HCT116 (cell line): ENCODE measurements at regions not wholly inside any gene's neighbourhood (a gene's known extent, or its start where the extent isn't known, plus 50 kb on each side); places are given as distances from the start of the nearest gene placed in this dataset.

Experiments
- ATF3 ChIP-seq: IDR thresholded peaks from 2 replicates; pipeline ENCODE4 v1.6.1; 2012
- CEBPB ChIP-seq: IDR thresholded peaks from 2 replicates; pipeline ENCODE4 v1.6.1; 2012; ENCODE audit warnings: low read depth
- CTCF ChIP-seq, 3 experiments: fragments of 200-600 bp in 1 of 3; sonication (generic) in 1 of 3; IDR thresholded peaks in 2 of 3; conservative IDR thresholded peaks in 1 of 3; 2 replicates each; pipeline ENCODE4 v1.5.1; 2012 to 2017; ENCODE audit warnings: low read depth in 2 of 3, low read length in 2 of 3, antibody characterized with exemption in 1 of 3, borderline replicate concordance in 1 of 3, control low read depth in 1 of 3, mild to moderate bottlenecking in 1 of 3, mixed read lengths in 1 of 3, mixed run types in 1 of 3, moderate library complexity in 1 of 3; ENCODE audit not compliant: insufficient read depth in 1 of 3
- EGR1 ChIP-seq: IDR thresholded peaks from 2 replicates; pipeline ENCODE4 v1.6.1; 2012; ENCODE audit warnings: low read depth
- EZH2 ChIP-seq: fragments of 200-600 bp; sonication (generic); IDR thresholded peaks from 2 replicates; pipeline ENCODE4 v1.6.1; 2017; ENCODE audit warnings: antibody characterized with exemption, mixed run types
- POLR2A ChIP-seq: IDR thresholded peaks from 2 replicates; pipeline ENCODE4 v1.7.0; 2011; ENCODE audit warnings: borderline replicate concordance; ENCODE audit not compliant: insufficient read depth, insufficient read length; ENCODE audit errors: extremely low read depth
- POLR2AphosphoS5 ChIP-seq: IDR thresholded peaks from 2 replicates; pipeline ENCODE4 v1.6.1; 2011; ENCODE audit warnings: mild to moderate bottlenecking, low read depth, low read length, moderate library complexity
- RAD21 ChIP-seq: IDR thresholded peaks from 2 replicates; pipeline ENCODE4 v1.6.1; 2012; ENCODE audit warnings: low read depth, mild to moderate bottlenecking
- REST ChIP-seq: IDR thresholded peaks from 2 replicates; pipeline ENCODE4 v1.6.1; 2012; ENCODE audit warnings: low read depth
- SIN3A ChIP-seq: IDR thresholded peaks from 2 replicates; pipeline ENCODE4 v1.6.1; 2012; ENCODE audit warnings: low read depth
- SP1 ChIP-seq: IDR thresholded peaks from 2 replicates; pipeline ENCODE4 v1.6.1; 2012; ENCODE audit warnings: low read depth
- TCF7L2 ChIP-seq: IDR thresholded peaks from 2 replicates; pipeline ENCODE4 v1.7.0; 2011; ENCODE audit warnings: borderline replicate concordance, inconsistent platforms; ENCODE audit not compliant: insufficient read depth, insufficient read length; ENCODE audit errors: extremely low read depth
- YY1 ChIP-seq: IDR thresholded peaks from 2 replicates; pipeline ENCODE4 v1.6.1; 2011; ENCODE audit warnings: low read length, low read depth, moderate library complexity, mild to moderate bottlenecking; ENCODE audit not compliant: insufficient replicate concordance; ENCODE audit errors: extremely low read depth
- ZNF274 ChIP-seq: fragments of 200-500 bp; sonication (Bioruptor generic); IDR thresholded peaks from 2 replicates; pipeline ENCODE4 v1.6.1; 2014; ENCODE audit warnings: mild to moderate bottlenecking, low read depth, low read length, inconsistent platforms

- TF ChIP-seq EZH2 (no peak), CTCF (IDR thresholded peaks at IDR 0.05 in 2 of 3, conservative IDR thresholded peaks at IDR 0.05 in 1 of 3; ENCODE audit: borderline replicate concordance in 1 of 3, insufficient read depth in 1 of 3, low read depth in 2 of 3, low read length in 2 of 3) (no peak), SP1 (no peak), SIN3A (no peak), ATF3 (no peak), POLR2AphosphoS5 (no peak), YY1 (no peak), REST (no peak), CEBPB (no peak), EGR1 (no peak), RAD21 (no peak), TCF7L2 (no peak), POLR2A (no peak), ZNF274 (no peak)
These were observed 2217.0 kb downstream of the MAT2B start for GRCh38 chr5:165722401-165722800.
